ENCODE measurements at regions not wholly inside any gene's neighbourhood (a gene's known extent, or its start where the extent isn't known, plus 50 kb on each side); places are given as distances from the start of the nearest gene placed in this dataset.

GRCh38 chr12:89075880-89076540 is 276.3 kb downstream of the DUSP6 start:
- ATAC-seq, result no peak
- no peak for TF ChIP-seq CTCF (IDR thresholded peaks at IDR 0.05)
- TF ChIP-seq POLR2A (IDR thresholded peaks at IDR 0.05), result no peak
- WGBS, 4 donors, result 95 to 100% (median 97%) methylated on average over 2 of the region's 2 CpGs
- H3K27ac ChIP-seq, result no peak overlapping the region
- DNase-seq, result no peak
- H3K4me1 ChIP-seq, result peaks cover 0 to 6% (median 3%) of the 10 kb centered on the region in 12 donors
- H3K27me3 ChIP-seq, result no peaks in the 10 kb centered on the region
- H3K36me3 ChIP-seq, result no peaks in the 10 kb centered on the region
- intact Hi-C loops (cut with DNase I), result no loop called here
- H3K9me3 ChIP-seq, result no peaks in the 10 kb centered on the region
- H3K4me3 ChIP-seq, result no peak overlapping the region

GRCh38 chr12:89073659-89074058 is 278.6 kb downstream of the DUSP6 start:
- Histone ChIP-seq H3K4me1 (peaks cover 0 to 3% (median 0%) of the 10 kb centered on the region in 12 donors), H3K36me3 (no peaks in the 10 kb centered on the region), H3K27me3 (no peaks in the 10 kb centered on the region), H3K27ac (no peak overlapping the region), H3K4me3 (no peak overlapping the region), H3K9me3 (no peaks in the 10 kb centered on the region)
- ATAC-seq (no peak), DNase-seq (no peak)
- TF ChIP-seq POLR2A (IDR thresholded peaks at IDR 0.05), result no peak
- no peak for TF ChIP-seq CTCF (IDR thresholded peaks at IDR 0.05)
- intact Hi-C loops (cut with DNase I), result no loop called here

- ATAC-seq, result peak in 1 of 4 donors; percentile 20
- no peaks in the 10 kb centered on the region for H3K27me3 ChIP-seq
- H3K4me1 ChIP-seq, result peaks cover 0 to 3% (median 0%) of the 10 kb centered on the region in 12 donors
- TF ChIP-seq CTCF (IDR thresholded peaks at IDR 0.05), result no peak
- no peak for TF ChIP-seq POLR2A (IDR thresholded peaks at IDR 0.05)
- intact Hi-C loops (cut with DNase I), result no loop called here
- H3K27ac ChIP-seq, result no peak overlapping the region
- no peak overlapping the region for H3K4me3 ChIP-seq
- no peaks in the 10 kb centered on the region for H3K36me3 ChIP-seq
- WGBS, 4 donors, result 50 to 77% (median 57%) methylated on average over 1 of the region's 1 CpG
- no peak for DNase-seq
- H3K9me3 ChIP-seq, result no peaks in the 10 kb centered on the region
These were observed 279.3 kb downstream of the DUSP6 start for GRCh38 chr12:89073027-89073398.

GRCh38 chr12:89072294-89073026 is 279.8 kb downstream of the DUSP6 start:
- Histone ChIP-seq H3K27ac (no peak overlapping the region), H3K36me3 (no peaks in the 10 kb centered on the region), H3K9me3 (no peaks in the 10 kb centered on the region), H3K27me3 (no peaks in the 10 kb centered on the region), H3K4me3 (no peak overlapping the region), H3K4me1 (peaks cover 0 to 3% (median 0%) of the 10 kb centered on the region in 12 donors)
- WGBS, 4 donors, result 94 to 98% (median 96%) methylated on average over 4 of the region's 4 CpGs
- no peak for TF ChIP-seq CTCF (IDR thresholded peaks at IDR 0.05)
- no peak for TF ChIP-seq POLR2A (IDR thresholded peaks at IDR 0.05)
- intact Hi-C loops (cut with DNase I), result no loop called here
- DNase-seq (no peak), ATAC-seq (no peak)

All from heart left ventricle (tissue), 16 donors.